Gastroesophageal sphincter (tissue), 3 donors: ENCODE measurements at regions not wholly inside any gene's neighbourhood (a gene's known extent, or its start where the extent isn't known, plus 50 kb on each side); places are given as distances from the start of the nearest gene placed in this dataset.

Experiments
- CTCF ChIP-seq, 4 experiments: fragments of 200-600 bp in 2 of 4; fragments of 450-650 bp in 2 of 4; sonication (generic) in 1 of 4; IDR thresholded peaks; one replicate each; pipeline ENCODE4 v1.5.1; 2017 to 2019; ENCODE audit warnings: antibody characterized with exemption in 4 of 4, mild to moderate bottlenecking in 2 of 4, moderate library complexity in 2 of 4
- POLR2A ChIP-seq, 2 donors: fragments of 450-650 bp; IDR thresholded peaks; one replicate each; pipeline ENCODE4 v1.6.1; 2017; ENCODE audit warnings: antibody characterized with exemption in 2 of 2, mild to moderate bottlenecking in 2 of 2, moderate library complexity in 1 of 2

DNA sequence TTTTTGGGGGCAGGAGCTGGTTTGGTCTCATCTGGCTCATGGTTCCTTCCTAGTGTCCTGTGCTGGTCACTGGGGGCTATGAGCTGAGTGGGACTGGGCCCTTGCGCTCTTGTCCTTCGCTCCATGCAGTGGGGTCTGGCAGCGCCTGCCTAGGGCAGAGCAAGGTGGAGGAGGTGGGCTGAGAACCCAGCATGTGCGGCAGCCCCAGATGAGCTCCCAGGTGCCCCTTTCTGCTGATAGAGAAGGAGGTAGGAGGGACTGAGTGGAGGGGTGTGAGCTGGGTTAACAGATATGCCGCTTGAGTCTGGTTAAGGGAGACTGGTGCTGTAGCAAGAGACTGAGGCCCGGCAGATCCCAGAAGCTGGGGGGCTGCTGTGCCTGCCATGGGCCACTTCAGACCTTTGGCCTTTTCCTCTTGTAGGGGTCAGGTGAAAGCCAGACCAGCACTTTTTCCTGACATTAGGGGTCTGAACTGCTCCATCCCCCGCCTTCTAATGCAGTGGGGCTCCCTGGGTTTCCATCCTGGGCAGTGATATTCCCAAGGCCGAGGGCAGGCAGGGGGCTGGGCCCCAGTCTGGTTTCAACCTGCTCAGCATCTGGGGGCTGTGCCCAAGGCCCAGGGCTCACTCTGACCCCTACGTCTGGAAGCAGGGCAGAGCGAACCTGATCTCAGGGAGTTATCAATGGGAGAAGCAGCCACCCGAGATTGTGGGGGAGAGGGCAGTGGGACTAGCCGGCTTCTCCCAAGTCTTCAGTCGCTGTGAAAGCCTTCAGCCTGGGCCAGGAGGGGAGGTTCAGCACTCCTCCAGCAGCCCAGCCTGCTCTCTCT is 62.9 kb upstream of the PRR23C start:
- TF ChIP-seq CTCF (IDR thresholded peaks at IDR 0.05): no peak
- no peak for TF ChIP-seq POLR2A (IDR thresholded peaks at IDR 0.05)
